GM13977 (cell line): ENCODE measurements at regions not wholly inside any gene's neighbourhood (a gene's known extent, or its start where the extent isn't known, plus 50 kb on each side); places are given as distances from the start of the nearest gene placed in this dataset.

Experiments
- DNase-seq: peaks from one replicate; pipeline ENCODE4 v3.0.0; 2012; ENCODE audit warnings: low spot score
- in situ Hi-C: fragments of 300-500 bp; cut with MboI; formaldehyde crosslinking; loops from one replicate; pipeline ENCODE4 v1.12.0; 2022; ENCODE audit warnings: low sequenced_read_pairs, low pct_unique_long_range_greater_than_20kb, mixed read lengths, inconsistent platforms; ENCODE audit not compliant: unreplicated experiment
- TF ChIP-seq, protein P1 (sequence below): IDR thresholded peaks from 2 replicates; pipeline ENCODE4 v1.5.1; 2012; ENCODE audit warnings: mild to moderate bottlenecking, control low read depth; ENCODE audit not compliant: insufficient read depth; ENCODE audit errors: extremely low read depth, missing control alignments

- TF ChIP-seq, protein P1, sequence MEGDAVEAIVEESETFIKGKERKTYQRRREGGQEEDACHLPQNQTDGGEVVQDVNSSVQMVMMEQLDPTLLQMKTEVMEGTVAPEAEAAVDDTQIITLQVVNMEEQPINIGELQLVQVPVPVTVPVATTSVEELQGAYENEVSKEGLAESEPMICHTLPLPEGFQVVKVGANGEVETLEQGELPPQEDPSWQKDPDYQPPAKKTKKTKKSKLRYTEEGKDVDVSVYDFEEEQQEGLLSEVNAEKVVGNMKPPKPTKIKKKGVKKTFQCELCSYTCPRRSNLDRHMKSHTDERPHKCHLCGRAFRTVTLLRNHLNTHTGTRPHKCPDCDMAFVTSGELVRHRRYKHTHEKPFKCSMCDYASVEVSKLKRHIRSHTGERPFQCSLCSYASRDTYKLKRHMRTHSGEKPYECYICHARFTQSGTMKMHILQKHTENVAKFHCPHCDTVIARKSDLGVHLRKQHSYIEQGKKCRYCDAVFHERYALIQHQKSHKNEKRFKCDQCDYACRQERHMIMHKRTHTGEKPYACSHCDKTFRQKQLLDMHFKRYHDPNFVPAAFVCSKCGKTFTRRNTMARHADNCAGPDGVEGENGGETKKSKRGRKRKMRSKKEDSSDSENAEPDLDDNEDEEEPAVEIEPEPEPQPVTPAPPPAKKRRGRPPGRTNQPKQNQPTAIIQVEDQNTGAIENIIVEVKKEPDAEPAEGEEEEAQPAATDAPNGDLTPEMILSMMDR: no peak
- in situ Hi-C loops: no loop called here
- DNase-seq: no peak
Measured at GRCh38 chr13:39887387-39887786, 231.9 kb downstream of the COG6 start.

DNA sequence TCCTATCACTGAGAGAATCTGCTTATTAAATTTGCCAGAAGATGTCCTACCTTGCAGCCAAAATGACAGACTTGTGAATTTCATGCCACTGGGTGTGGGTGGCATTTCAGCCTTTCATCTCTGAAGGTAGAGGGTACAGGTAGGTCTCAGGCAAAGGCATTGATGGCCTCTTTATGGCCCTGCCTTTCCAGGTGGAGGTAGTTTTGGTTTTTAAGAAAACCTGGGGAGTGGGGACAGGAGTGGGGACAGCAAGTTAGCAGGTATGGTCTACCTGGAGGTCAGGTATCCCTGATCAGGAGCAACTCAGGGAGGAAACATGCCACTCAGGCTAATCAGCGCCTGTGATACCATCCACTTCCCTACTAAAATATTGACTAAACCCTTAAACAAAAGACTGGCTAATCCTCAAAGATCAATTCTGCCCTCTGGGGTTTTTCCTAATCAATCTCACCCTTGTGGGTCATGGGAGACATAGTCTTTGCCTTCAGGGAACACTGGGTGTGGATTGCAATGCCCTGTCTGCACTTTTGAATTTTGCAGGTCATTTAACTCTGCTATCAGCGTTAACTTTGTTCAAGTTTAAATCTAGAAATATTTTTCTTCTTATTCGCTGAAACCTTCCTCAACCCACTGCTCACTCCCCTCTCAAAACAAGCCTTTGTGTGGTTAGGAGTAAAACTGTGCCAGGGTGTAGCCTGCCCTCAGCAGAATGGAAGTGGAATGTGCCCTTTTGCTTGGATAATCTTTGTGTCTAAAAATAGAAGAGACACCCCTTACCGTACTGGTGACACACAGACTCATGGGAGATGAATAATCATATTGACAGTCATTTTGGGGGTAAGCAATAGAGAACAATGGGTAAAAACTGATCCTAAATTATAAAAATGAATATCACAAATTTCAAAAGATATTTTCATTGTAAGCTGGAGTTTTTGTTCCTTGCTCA lies 233.7 kb downstream of the COG6 start:
- in situ Hi-C loops: no loop called here
- TF ChIP-seq, protein P1: no peak
- DNase-seq: no peak

DNA sequence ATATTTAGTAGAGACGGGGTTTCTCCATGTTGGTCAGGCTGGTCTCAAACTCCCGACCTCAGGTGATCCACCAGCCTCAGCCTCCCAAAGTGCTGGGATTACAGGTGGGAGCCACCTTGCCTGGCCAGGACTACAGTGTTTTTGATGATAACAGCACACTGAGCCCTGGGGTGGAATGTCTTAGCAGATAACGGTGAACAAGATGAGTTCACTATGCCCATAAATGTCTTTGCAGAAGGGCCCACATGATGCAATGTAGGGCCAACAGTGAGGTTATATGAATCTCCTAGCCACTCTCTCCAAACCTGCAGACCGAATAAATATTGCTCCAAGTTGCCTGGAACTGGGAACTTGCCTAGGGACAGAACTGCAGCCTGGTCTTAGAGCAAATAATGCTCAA lies 235.1 kb downstream of the COG6 start:
- TF ChIP-seq, protein P1: no peak
- no peak for DNase-seq
- in situ Hi-C loops: no loop called here

- TF ChIP-seq, protein P1: no peak
- in situ Hi-C loops: no loop called here
- DNase-seq: no peak
Measured at GRCh38 chr13:39892721-39893685, 237.5 kb downstream of the COG6 start.

DNA sequence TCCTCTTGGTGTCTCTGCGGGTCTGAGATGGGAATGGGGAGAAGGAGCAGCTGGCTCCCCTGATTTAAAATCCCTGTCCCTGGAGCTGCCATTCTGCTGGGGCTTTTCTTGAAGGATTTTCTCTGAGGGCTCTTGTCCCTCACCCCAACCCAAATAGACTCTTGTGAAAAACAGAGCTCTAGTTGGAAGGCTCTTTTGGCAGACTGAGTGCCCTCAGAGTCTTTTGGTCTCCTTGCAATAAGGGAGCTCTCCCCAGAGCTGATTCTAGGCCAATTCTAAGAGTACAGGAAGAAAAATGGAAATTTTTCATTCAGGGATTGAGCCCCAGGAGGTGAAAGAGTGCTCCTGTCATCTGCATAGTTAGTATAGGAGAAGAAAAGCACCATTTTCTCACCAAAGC lies 238.3 kb downstream of the COG6 start:
- DNase-seq: no peak
- TF ChIP-seq, protein P1: no peak
- in situ Hi-C loops: no loop called here

- DNase-seq: no peak
- in situ Hi-C loops: no loop called here
- TF ChIP-seq, protein P1: no peak
Measured at GRCh38 chr13:39894586-39894985, 239.1 kb downstream of the COG6 start.
